ENCODE measurements at regions not wholly inside any gene's neighbourhood (a gene's known extent, or its start where the extent isn't known, plus 50 kb on each side); places are given as distances from the start of the nearest gene placed in this dataset.
"Not testable (repeated sequence)": the region's sequence is repeated elsewhere in the genome, so short reads cannot be mapped to it uniquely, and the experiment has no call there.

GRCh38 chr4:24236532-24236931 lies 346.7 kb upstream of the PPARGC1A start:
- DNase-seq = no peak

GRCh38 chr4:24236120-24236519 lies 346.3 kb upstream of the PPARGC1A start:
- no peak for DNase-seq

- DNase-seq = no peak
These were observed 345.8 kb upstream of the PPARGC1A start for GRCh38 chr4:24235618-24236017.

- DNase-seq = no peak
These were observed 344.5 kb upstream of the PPARGC1A start for GRCh38 chr4:24234288-24234848.

GRCh38 chr4:24230955-24231354 lies 341.1 kb upstream of the PPARGC1A start:
- DNase-seq = no peak

- no peak for DNase-seq
These were observed 340.1 kb upstream of the PPARGC1A start for GRCh38 chr4:24229978-24230377.

GRCh38 chr4:24228692-24229091 lies 338.8 kb upstream of the PPARGC1A start:
- DNase-seq = no peak

GRCh38 chr4:24226667-24227066 lies 336.8 kb upstream of the PPARGC1A start:
- DNase-seq = no peak

GRCh38 chr4:24226023-24226422 lies 336.2 kb upstream of the PPARGC1A start:
- no peak for DNase-seq

- no peak for DNase-seq
These were observed 334.6 kb upstream of the PPARGC1A start for GRCh38 chr4:24224446-24224845.

- no peak for DNase-seq
These were observed 329.4 kb upstream of the PPARGC1A start for GRCh38 chr4:24219209-24219608.

GRCh38 chr4:24218566-24218965 lies 328.7 kb upstream of the PPARGC1A start:
- no peak for DNase-seq

- no peak for DNase-seq
These were observed 324.9 kb upstream of the PPARGC1A start for GRCh38 chr4:24214796-24215195.

GRCh38 chr4:24213961-24214360 lies 324.1 kb upstream of the PPARGC1A start:
- no peak for DNase-seq

GRCh38 chr4:24212642-24213041 lies 322.8 kb upstream of the PPARGC1A start:
- no peak for DNase-seq

GRCh38 chr4:24211856-24212255 lies 322.0 kb upstream of the PPARGC1A start:
- DNase-seq = no peak

- no peak for DNase-seq
These were observed 320.6 kb upstream of the PPARGC1A start for GRCh38 chr4:24210332-24210902.

- no peak for DNase-seq
These were observed 320.1 kb upstream of the PPARGC1A start for GRCh38 chr4:24209906-24210305.

GRCh38 chr4:24209131-24209530 lies 319.3 kb upstream of the PPARGC1A start:
- no peak for DNase-seq

GRCh38 chr4:24208691-24209090 lies 318.8 kb upstream of the PPARGC1A start:
- no peak for DNase-seq

GRCh38 chr4:24204708-24205107 lies 314.9 kb upstream of the PPARGC1A start:
- not testable (repeated sequence) for DNase-seq

GRCh38 chr4:24203926-24204325 lies 314.1 kb upstream of the PPARGC1A start:
- DNase-seq = no peak

GRCh38 chr4:24202579-24202978 lies 312.7 kb upstream of the PPARGC1A start:
- DNase-seq = no peak

- no peak for DNase-seq
These were observed 308.1 kb upstream of the PPARGC1A start for GRCh38 chr4:24197955-24198354.

- no peak for DNase-seq
These were observed 306.9 kb upstream of the PPARGC1A start for GRCh38 chr4:24196785-24197184.

Measured in activated effector memory CD4-positive, alpha-beta T cell treated with Interleukin-2 at 50 U/mL for 16 hours (primary cell).